Breast epithelium (tissue), 3 donors: ENCODE measurements at regions not wholly inside any gene's neighbourhood (a gene's known extent, or its start where the extent isn't known, plus 50 kb on each side); places are given as distances from the start of the nearest gene placed in this dataset.

ENCODE experiments used
- CTCF ChIP-seq, 3 donors: fragments of 450-650 bp; IDR thresholded peaks; one replicate each; pipeline ENCODE4 v1.5.1; 2016 to 2017; ENCODE audit warnings: antibody characterized with exemption in 3 of 3, mild to moderate bottlenecking in 3 of 3, moderate library complexity in 3 of 3
- POLR2A ChIP-seq: fragments of 450-650 bp; IDR thresholded peaks from one replicate; pipeline ENCODE4 v1.6.1; 2016; ENCODE audit warnings: antibody characterized with exemption, mild to moderate bottlenecking, moderate library complexity
- POLR2AphosphoS5 ChIP-seq, 3 donors: sonication (generic); formaldehyde crosslinking; IDR thresholded peaks; one replicate each; pipeline ENCODE4 v1.6.1; 2017; ENCODE audit warnings: antibody characterized with exemption in 3 of 3

DNA sequence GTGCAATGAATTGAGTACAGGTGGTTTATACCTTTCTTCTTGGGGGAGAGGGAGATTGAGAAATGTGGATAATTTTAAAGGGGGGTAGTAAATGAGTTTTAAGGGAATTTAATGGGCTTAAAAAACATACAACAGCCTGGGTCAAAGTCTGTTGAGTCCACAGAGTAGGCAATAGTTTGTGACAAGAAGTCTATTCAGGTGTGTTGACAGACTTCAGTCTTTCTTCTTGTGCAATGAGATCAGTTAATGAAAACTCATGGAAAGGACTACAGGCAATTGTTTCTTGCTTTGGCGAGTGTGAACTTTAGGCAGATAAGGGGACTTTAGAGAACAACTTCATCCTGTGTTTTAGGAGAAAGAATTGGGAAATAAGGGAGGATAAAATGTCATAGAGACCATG, 507.8 kb upstream of the CA10 start:
- no peak for TF ChIP-seq CTCF (IDR thresholded peaks at IDR 0.05)
- TF ChIP-seq POLR2A, result no peak
- no peak for TF ChIP-seq POLR2AphosphoS5 (IDR thresholded peaks at IDR 0.05)
